ENCODE measurements at regions not wholly inside any gene's neighbourhood (a gene's known extent, or its start where the extent isn't known, plus 50 kb on each side); places are given as distances from the start of the nearest gene placed in this dataset.

DNA sequence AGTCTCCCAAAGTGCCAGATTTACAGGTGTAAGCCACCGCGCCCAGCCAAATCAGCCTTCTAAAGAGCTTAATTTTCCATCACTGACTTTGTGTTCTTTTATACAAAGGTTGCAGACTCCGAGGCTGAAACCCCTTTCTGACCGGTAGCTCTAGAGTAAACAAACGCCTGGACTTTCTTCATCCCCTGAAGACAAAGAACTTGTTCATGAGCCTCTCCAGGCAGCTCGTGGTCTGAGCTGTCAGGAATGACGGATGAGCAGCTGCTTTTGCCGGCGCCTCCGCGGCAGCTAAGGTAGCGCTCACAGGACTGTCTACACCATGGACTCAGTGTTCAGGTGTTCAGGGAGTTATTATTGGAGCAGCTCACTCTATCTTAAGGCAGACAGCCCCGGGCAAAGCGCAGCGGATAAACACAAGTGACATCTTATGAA is 128.5 kb upstream of the ERRFI1 start (continued):
- TF ChIP-seq, protein P1, sequence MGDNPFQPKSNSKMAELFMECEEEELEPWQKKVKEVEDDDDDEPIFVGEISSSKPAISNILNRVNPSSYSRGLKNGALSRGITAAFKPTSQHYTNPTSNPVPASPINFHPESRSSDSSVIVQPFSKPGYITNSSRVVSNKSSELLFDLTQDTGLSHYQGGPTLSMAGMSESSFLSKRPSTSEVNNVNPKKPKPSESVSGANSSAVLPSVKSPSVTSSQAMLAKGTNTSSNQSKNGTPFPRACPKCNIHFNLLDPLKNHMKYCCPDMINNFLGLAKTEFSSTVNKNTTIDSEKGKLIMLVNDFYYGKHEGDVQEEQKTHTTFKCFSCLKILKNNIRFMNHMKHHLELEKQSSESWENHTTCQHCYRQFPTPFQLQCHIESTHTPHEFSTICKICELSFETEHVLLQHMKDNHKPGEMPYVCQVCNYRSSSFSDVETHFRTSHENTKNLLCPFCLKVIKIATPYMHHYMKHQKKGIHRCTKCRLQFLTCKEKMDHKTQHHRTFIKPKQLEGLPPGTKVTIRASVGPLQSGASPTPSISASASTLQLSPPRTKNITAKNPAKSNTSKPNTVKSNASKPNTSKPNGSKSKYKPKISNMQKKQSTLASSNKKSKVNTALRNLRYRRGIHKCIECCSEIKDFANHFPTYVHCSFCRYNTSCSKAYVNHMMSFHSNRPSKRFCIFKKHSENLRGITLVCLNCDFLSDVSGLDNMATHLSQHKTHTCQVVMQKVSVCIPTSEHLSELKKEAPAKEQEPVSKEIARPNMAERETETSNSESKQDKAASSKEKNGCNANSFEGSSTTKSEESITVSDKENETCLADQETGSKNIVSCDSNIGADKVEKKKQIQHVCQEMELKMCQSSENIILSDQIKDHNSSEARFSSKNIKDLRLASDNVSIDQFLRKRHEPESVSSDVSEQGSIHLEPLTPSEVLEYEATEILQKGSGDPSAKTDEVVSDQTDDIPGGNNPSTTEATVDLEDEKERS (CRISPR knock-in tag; IDR thresholded peaks at IDR 0.05), result peak; percentile 56; the same call in 1 of the 2 replicates
- TF ChIP-seq POLR2G (IDR thresholded peaks at IDR 0.05; ENCODE audit: low read depth, low read length), result peak; percentile 60
- TF ChIP-seq, protein P2, sequence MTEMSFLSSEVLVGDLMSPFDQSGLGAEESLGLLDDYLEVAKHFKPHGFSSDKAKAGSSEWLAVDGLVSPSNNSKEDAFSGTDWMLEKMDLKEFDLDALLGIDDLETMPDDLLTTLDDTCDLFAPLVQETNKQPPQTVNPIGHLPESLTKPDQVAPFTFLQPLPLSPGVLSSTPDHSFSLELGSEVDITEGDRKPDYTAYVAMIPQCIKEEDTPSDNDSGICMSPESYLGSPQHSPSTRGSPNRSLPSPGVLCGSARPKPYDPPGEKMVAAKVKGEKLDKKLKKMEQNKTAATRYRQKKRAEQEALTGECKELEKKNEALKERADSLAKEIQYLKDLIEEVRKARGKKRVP (CRISPR knock-in tag; IDR thresholded peaks at IDR 0.05), result peak in 1 of 2 experiments; percentile 46; a peak in 1 of 4 replicates
- TF ChIP-seq ZC3H4 (CRISPR knock-in tag; IDR thresholded peaks at IDR 0.05; ENCODE audit: borderline replicate concordance), result peak; percentile 41; the same call in 1 of the 2 replicates
- TF ChIP-seq ZFP1 (CRISPR knock-in tag; IDR thresholded peaks at IDR 0.05), result 0 out of 2 replicates have a peak, but pooled peaks have one; percentile 32
- 0 out of 2 replicates have a peak, but pooled peaks have one; percentile 64 for TF ChIP-seq RFXANK (CRISPR knock-in tag; IDR thresholded peaks at IDR 0.05)
- TF ChIP-seq ARNT2 (CRISPR knock-in tag; IDR thresholded peaks at IDR 0.05; ENCODE audit: low read depth), result no peak
- no peak for TF ChIP-seq ZNF432 (CRISPR knock-in tag; IDR thresholded peaks at IDR 0.05; ENCODE audit: borderline replicate concordance)
- no peak for TF ChIP-seq ZNF274 (CRISPR knock-in tag; IDR thresholded peaks at IDR 0.05)
- no peak for TF ChIP-seq CC2D1A (CRISPR knock-in tag; IDR thresholded peaks at IDR 0.05)
- TF ChIP-seq XBP1 (CRISPR knock-in tag; IDR thresholded peaks at IDR 0.05), result no peak
- TF ChIP-seq MEF2D (CRISPR knock-in tag; IDR thresholded peaks at IDR 0.05), result peak; percentile 69; the same call in 1 of the 2 replicates
- TF ChIP-seq ZNF317 (CRISPR knock-in tag; IDR thresholded peaks at IDR 0.05), result no peak
- TF ChIP-seq, protein P3, sequence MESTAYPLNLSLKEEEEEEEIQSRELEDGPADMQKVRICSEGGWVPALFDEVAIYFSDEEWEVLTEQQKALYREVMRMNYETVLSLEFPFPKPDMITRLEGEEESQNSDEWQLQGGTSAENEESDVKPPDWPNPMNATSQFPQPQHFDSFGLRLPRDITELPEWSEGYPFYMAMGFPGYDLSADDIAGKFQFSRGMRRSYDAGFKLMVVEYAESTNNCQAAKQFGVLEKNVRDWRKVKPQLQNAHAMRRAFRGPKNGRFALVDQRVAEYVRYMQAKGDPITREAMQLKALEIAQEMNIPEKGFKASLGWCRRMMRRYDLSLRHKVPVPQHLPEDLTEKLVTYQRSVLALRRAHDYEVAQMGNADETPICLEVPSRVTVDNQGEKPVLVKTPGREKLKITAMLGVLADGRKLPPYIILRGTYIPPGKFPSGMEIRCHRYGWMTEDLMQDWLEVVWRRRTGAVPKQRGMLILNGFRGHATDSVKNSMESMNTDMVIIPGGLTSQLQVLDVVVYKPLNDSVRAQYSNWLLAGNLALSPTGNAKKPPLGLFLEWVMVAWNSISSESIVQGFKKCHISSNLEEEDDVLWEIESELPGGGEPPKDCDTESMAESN (CRISPR knock-in tag; conservative IDR thresholded peaks at IDR 0.05), result peak; percentile 59; the same call in 1 of the 2 replicates
- TF ChIP-seq MIXL1 (CRISPR knock-in tag; IDR thresholded peaks at IDR 0.05), result peak; percentile 60; the same call in 1 of the 2 replicates
- TF ChIP-seq ZNF709 (CRISPR knock-in tag; IDR thresholded peaks at IDR 0.05), result no peak
- TF ChIP-seq ATF1 (CRISPR knock-in tag; IDR thresholded peaks at IDR 0.05), result no peak; the same call in 1 of the 2 replicates
- TF ChIP-seq ZBTB7B (CRISPR knock-in tag; IDR thresholded peaks at IDR 0.05), result peak; percentile 80; the same call in 1 of the 2 replicates
- no peak for TF ChIP-seq CHD2 (IDR thresholded peaks at IDR 0.05; ENCODE audit: low read depth, low read length)
- TF ChIP-seq NFRKB (IDR thresholded peaks at IDR 0.05), result no peak
- no peak for TF ChIP-seq NR3C1 (CRISPR knock-in tag; IDR thresholded peaks at IDR 0.05)
- TF ChIP-seq IKZF1 (IDR thresholded peaks at IDR 0.05), result no peak
- peak; percentile 70; the same call in 1 of the 2 replicates for TF ChIP-seq ZNF747 (CRISPR knock-in tag; IDR thresholded peaks at IDR 0.05; ENCODE audit: borderline replicate concordance)
- TF ChIP-seq ZNF564 (CRISPR knock-in tag; IDR thresholded peaks at IDR 0.05), result no peak
- no peak for TF ChIP-seq ZNF101 (CRISPR knock-in tag; IDR thresholded peaks at IDR 0.05; ENCODE audit: borderline replicate concordance, low read depth)
